Adrenal gland (tissue), 5 donors: ENCODE measurements at regions not wholly inside any gene's neighbourhood (a gene's known extent, or its start where the extent isn't known, plus 50 kb on each side); places are given as distances from the start of the nearest gene placed in this dataset.

Experiments
- POLR2A ChIP-seq, 2 donors: fragments of 450-650 bp; IDR thresholded peaks; one replicate each; pipeline ENCODE4 v1.6.1; 2017; ENCODE audit warnings: antibody characterized with exemption in 2 of 2, mild to moderate bottlenecking in 2 of 2, moderate library complexity in 1 of 2
- TF ChIP-seq, protein P1 (sequence below), 6 experiments: fragments of 450-650 bp in 4 of 6; fragments of 200-600 bp in 2 of 6; sonication (generic) in 1 of 6; IDR thresholded peaks; 1 replicate in 5 of 6; 2 replicates in 1 of 6; pipeline versions ENCODE4 v1.5.1 to v1.8.0; 2016 to 2021; ENCODE audit warnings: antibody characterized with exemption in 6 of 6, mild to moderate bottlenecking in 2 of 6, moderate library complexity in 1 of 6
- donor health status: DM: no; HTN: no; CAD: no.

GRCh38 chr14:101055776-101056374 lies 152.4 kb upstream of the RTL1 start:
- TF ChIP-seq, protein P1, sequence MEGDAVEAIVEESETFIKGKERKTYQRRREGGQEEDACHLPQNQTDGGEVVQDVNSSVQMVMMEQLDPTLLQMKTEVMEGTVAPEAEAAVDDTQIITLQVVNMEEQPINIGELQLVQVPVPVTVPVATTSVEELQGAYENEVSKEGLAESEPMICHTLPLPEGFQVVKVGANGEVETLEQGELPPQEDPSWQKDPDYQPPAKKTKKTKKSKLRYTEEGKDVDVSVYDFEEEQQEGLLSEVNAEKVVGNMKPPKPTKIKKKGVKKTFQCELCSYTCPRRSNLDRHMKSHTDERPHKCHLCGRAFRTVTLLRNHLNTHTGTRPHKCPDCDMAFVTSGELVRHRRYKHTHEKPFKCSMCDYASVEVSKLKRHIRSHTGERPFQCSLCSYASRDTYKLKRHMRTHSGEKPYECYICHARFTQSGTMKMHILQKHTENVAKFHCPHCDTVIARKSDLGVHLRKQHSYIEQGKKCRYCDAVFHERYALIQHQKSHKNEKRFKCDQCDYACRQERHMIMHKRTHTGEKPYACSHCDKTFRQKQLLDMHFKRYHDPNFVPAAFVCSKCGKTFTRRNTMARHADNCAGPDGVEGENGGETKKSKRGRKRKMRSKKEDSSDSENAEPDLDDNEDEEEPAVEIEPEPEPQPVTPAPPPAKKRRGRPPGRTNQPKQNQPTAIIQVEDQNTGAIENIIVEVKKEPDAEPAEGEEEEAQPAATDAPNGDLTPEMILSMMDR (IDR thresholded peaks at IDR 0.05), result no peak
- no peak for TF ChIP-seq POLR2A (IDR thresholded peaks at IDR 0.05)
